GM19372 (cell line): ENCODE measurements at regions not wholly inside any gene's neighbourhood (a gene's known extent, or its start where the extent isn't known, plus 50 kb on each side); places are given as distances from the start of the nearest gene placed in this dataset.
"Not testable (repeated sequence)": the region's sequence is repeated elsewhere in the genome, so short reads cannot be mapped to it uniquely, and the experiment has no call there.

Experiments
- ATAC-seq: cut with Tn5 transposase; IDR thresholded peaks from one replicate; pipeline ENCODE4 v1.9.1; 2021; ENCODE audit warnings: mild to moderate bottlenecking, low read depth, moderate library complexity; ENCODE audit not compliant: unreplicated experiment

GRCh38 chr4:164261831-164262230, 492.1 kb upstream of the SMIM31 start:
- ATAC-seq: no peak

- ATAC-seq: not testable (repeated sequence)
Measured at GRCh38 chr4:164262508-164262907, 491.4 kb upstream of the SMIM31 start.

- ATAC-seq: not testable (repeated sequence)
Measured at GRCh38 chr4:164277414-164277813, 476.5 kb upstream of the SMIM31 start.

GRCh38 chr4:164287173-164287572, 466.8 kb upstream of the SMIM31 start:
- ATAC-seq: no peak

- no peak for ATAC-seq
Measured at GRCh38 chr4:164288578-164288977, 465.4 kb upstream of the SMIM31 start.

GRCh38 chr4:164293203-164293602, 460.7 kb upstream of the SMIM31 start:
- ATAC-seq: no peak

GRCh38 chr4:164293743-164294142, 460.2 kb upstream of the SMIM31 start:
- ATAC-seq: no peak

GRCh38 chr4:164301430-164301829, 452.5 kb upstream of the SMIM31 start:
- no peak for ATAC-seq

- ATAC-seq: no peak
Measured at GRCh38 chr4:164304101-164304639, 449.8 kb upstream of the SMIM31 start.

GRCh38 chr4:164304861-164305260, 449.1 kb upstream of the SMIM31 start:
- ATAC-seq: no peak

- ATAC-seq: no peak
Measured at GRCh38 chr4:164307262-164307661, 446.7 kb upstream of the SMIM31 start.

GRCh38 chr4:164312671-164313070, 441.3 kb upstream of the SMIM31 start:
- ATAC-seq: no peak

- ATAC-seq: no peak
Measured at GRCh38 chr4:164313853-164314252, 440.1 kb upstream of the SMIM31 start.

- ATAC-seq: no peak
Measured at GRCh38 chr4:164318350-164318749, 435.6 kb upstream of the SMIM31 start.

- no peak for ATAC-seq
Measured at GRCh38 chr4:164319688-164320087, 434.2 kb upstream of the SMIM31 start.

- no peak for ATAC-seq
Measured at GRCh38 chr4:164320847-164321246, 433.1 kb upstream of the SMIM31 start.

GRCh38 chr4:164326056-164326455, 427.9 kb upstream of the SMIM31 start:
- ATAC-seq: no peak

GRCh38 chr4:164337219-164337944, 416.5 kb upstream of the SMIM31 start:
- ATAC-seq: no peak

GRCh38 chr4:164343472-164343976, 410.4 kb upstream of the SMIM31 start:
- ATAC-seq: no peak

GRCh38 chr4:164345756-164346155, 408.2 kb upstream of the SMIM31 start:
- ATAC-seq: no peak

- no peak for ATAC-seq
Measured at GRCh38 chr4:164350061-164350460, 403.9 kb upstream of the SMIM31 start.

GRCh38 chr4:164350716-164351115, 403.2 kb upstream of the SMIM31 start:
- not testable (repeated sequence) for ATAC-seq
